Loucy (cell line): ENCODE measurements at regions not wholly inside any gene's neighbourhood (a gene's known extent, or its start where the extent isn't known, plus 50 kb on each side); places are given as distances from the start of the nearest gene placed in this dataset.

Source experiments
- CTCF ChIP-seq: fragments of 200-600 bp; sonication (generic); conservative IDR thresholded peaks from 2 replicates; pipeline ENCODE4 v1.5.1; 2014; ENCODE audit warnings: mild to moderate bottlenecking, antibody characterized with exemption, low read length
- EZH2phosphoT487 ChIP-seq: fragments of 200-600 bp; IDR thresholded peaks from 2 replicates; pipeline ENCODE4 v1.6.1; 2018; ENCODE audit warnings: antibody characterized with exemption, mild to moderate bottlenecking, moderate library complexity, borderline replicate concordance

GRCh38 chr4:141812158-141812557, 175.8 kb downstream of the IL15 start:
- TF ChIP-seq CTCF (no peak), EZH2phosphoT487 (no peak)
